ENCODE measurements at regions not wholly inside any gene's neighbourhood (a gene's known extent, or its start where the extent isn't known, plus 50 kb on each side); places are given as distances from the start of the nearest gene placed in this dataset.

- no peak for DNase-seq (ENCODE audit: low read depth)
- Histone ChIP-seq H3K27me3 (ENCODE audit: control insufficient read depth, insufficient read depth, low read length) (no peaks in the 10 kb centered on the region), H3K36me3 (ENCODE audit: control insufficient read depth, insufficient read depth, low read length) (no peaks in the 10 kb centered on the region), H3K4me3 (ENCODE audit: low read depth, low read length) (no peak overlapping the region)
- TF ChIP-seq CTCF (IDR thresholded peaks at IDR 0.05; ENCODE audit: insufficient read depth, low read length, poor library complexity, severe bottlenecking): no peak
Observed at GRCh38 chr4:175561696-175562095, 250.4 kb downstream of the GPM6A start.

DNA sequence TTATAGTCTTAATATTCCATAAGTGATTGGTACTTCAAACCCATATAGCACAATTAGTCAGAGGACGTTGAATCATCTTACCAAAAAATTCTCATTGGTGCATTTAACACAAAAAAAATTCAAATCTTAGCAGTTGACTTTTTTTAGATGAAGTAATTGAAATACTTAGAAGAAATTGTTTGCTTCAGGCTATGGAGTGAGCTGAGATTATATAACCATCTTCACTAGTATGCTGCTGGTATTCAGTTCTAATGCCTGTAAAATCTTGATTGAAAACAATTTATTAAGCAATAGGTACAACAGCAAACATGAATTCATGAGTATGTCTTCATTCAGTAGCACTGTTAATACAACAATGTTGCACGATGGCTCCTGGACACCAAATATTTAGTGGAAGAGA lies 250.0 kb downstream of the GPM6A start:
- no peaks in the 10 kb centered on the region for H3K27me3 ChIP-seq (ENCODE audit: control insufficient read depth, insufficient read depth, low read length)
- H3K4me3 ChIP-seq (ENCODE audit: low read depth, low read length): no peak overlapping the region
- no peak for TF ChIP-seq CTCF (IDR thresholded peaks at IDR 0.05; ENCODE audit: insufficient read depth, low read length, poor library complexity, severe bottlenecking)
- no peak for DNase-seq (ENCODE audit: low read depth)
- no peaks in the 10 kb centered on the region for H3K36me3 ChIP-seq (ENCODE audit: control insufficient read depth, insufficient read depth, low read length)

- Histone ChIP-seq H3K36me3 (ENCODE audit: control insufficient read depth, insufficient read depth, low read length) (no peaks in the 10 kb centered on the region), H3K27me3 (ENCODE audit: control insufficient read depth, insufficient read depth, low read length) (no peaks in the 10 kb centered on the region), H3K4me3 (ENCODE audit: low read depth, low read length) (no peak overlapping the region)
- DNase-seq (ENCODE audit: low read depth): no peak
- no peak for TF ChIP-seq CTCF (IDR thresholded peaks at IDR 0.05; ENCODE audit: insufficient read depth, low read length, poor library complexity, severe bottlenecking)
Observed at GRCh38 chr4:175562542-175562941, 249.5 kb downstream of the GPM6A start.

Data from kidney epithelial cell (primary cell).